Left cardiac atrium (tissue), 4 donors: ENCODE measurements at regions not wholly inside any gene's neighbourhood (a gene's known extent, or its start where the extent isn't known, plus 50 kb on each side); places are given as distances from the start of the nearest gene placed in this dataset.
A peak's percentile ranks its signal among the peaks of the same experiment; 100 is the strongest.
"Not testable (repeated sequence)": the region's sequence is repeated elsewhere in the genome, so short reads cannot be mapped to it uniquely, and the experiment has no call there.

Source experiments
- ATAC-seq, 2 donors: fragments of 200-7000 bp; cut with Tn5 transposase; one replicate each; pipeline ENCODE4 v1.9.1; 2020; ENCODE audit warnings: mild to moderate bottlenecking in 2 of 2, moderate library complexity in 2 of 2
- DNase-seq: peaks from one replicate; pipeline ENCODE4 v3.0.0-alpha.2; 2020
- intact Hi-C, 2 donors: fragments of 100-400 bp; cut with DNase I; formaldehyde crosslinking; loops; one replicate each; pipeline versions ENCODE4 v1.14.1 to v1.15.1; 2022 to 2023
- donor health status: DM: no; HTN: yes; CAD: no.
- donor health status: DM: no; HTN: yes; CAD: no; lungs with severe emphysema.
- donor health status: DM: yes; HTN: yes; CAD: no.
- donor health status: Dilated cardiomyopathy.

DNA sequence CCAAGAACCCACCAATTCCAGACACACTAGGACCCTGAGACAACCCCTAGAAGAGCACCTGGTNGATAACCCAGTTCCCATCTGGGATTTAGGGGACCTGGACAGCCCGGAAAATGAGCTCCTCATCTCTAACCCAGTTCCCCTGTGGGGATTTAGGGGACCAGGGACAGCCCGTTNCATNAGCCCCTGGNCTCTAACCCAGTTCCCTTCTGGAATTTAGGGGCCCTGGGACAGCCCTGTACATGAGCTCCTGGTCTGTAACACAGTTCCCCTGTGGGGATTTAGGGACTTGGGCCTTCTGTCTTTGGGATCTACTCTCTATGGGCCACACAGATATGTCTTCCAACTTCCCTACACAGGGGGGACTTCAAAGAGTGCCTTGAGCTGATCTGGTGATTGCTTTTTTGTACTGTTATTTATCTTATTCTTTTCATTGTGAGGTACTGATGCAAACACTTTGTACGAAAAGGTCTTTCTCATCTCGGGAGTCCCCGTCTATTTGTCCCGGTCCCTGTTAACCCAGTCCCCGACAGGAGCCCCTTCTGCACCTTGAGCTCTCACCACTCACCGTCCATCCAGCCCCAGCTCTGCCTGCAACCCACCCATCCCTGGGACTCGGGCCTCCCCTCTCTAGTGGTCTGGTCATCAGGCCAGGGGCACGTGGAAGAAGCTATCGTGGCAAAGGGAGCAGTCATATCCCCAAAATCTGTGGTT, 58.2 kb upstream of the PLCXD1 start:
- intact Hi-C loops, DNase-seq: not testable (repeated sequence)
- ATAC-seq: peak in 1 of 2 donors; percentile 40

GRCh38 chrX:223514-223854, 57.7 kb upstream of the PLCXD1 start:
- intact Hi-C loops, DNase-seq: not testable (repeated sequence)
- ATAC-seq: peak in 1 of 2 donors; percentile 19

GRCh38 chrX:226474-227164, 54.6 kb upstream of the PLCXD1 start:
- DNase-seq, intact Hi-C loops: not testable (repeated sequence)
- peak in 1 of 2 donors; percentile 61 for ATAC-seq

DNA sequence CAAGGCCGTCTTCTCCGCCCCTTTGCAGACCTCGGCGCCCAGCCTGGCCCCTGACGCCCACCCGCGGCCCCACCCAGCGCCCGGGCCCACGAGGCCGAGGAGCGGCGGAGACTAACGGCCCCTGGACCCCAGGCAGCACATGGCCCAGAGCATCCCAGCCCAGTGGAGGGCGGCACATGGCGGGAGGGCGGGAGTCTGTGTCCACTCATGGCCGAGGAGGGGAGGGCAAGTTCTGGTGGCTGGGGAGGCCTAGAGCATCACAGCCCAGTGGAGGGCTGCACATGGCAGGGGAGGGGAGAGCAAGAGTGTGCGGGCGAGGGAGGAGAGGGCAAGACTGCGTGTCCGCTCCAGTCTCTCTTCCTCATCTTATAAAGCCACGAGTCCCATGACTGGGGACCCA, 53.8 kb upstream of the PLCXD1 start:
- ATAC-seq, intact Hi-C loops, DNase-seq: not testable (repeated sequence)
